Uterus (tissue), 3 donors: ENCODE measurements at regions not wholly inside any gene's neighbourhood (a gene's known extent, or its start where the extent isn't known, plus 50 kb on each side); places are given as distances from the start of the nearest gene placed in this dataset.
"Not testable (repeated sequence)": the region's sequence is repeated elsewhere in the genome, so short reads cannot be mapped to it uniquely, and the experiment has no call there.

ENCODE experiments used
- DNase-seq, 2 donors: peaks; one replicate each; pipeline ENCODE4 v3.0.0-alpha.2; 2019 to 2020
- H3K27ac ChIP-seq, 2 donors: fragments of 200-600 bp; sonication (generic); 1 replicate in 1 of 2; 2 replicates in 1 of 2; pipeline ENCODE4 v1.5.1; 2016 to 2018
- H3K27me3 ChIP-seq, 2 donors: fragments of 200-600 bp; sonication (generic); one replicate each; pipeline ENCODE4 v1.5.1; 2018 to 2019; ENCODE audit warnings: control low read depth in 1 of 2
- H3K36me3 ChIP-seq, 2 donors: fragments of 200-600 bp; sonication (generic); one replicate each; pipeline ENCODE4 v1.5.1; 2019; ENCODE audit warnings: control low read depth in 1 of 2
- H3K4me1 ChIP-seq, 2 donors: fragments of 200-600 bp; sonication (generic); one replicate each; pipeline ENCODE4 v1.5.1; 2018 to 2019; ENCODE audit warnings: control low read depth in 1 of 2
- H3K4me3 ChIP-seq, 2 donors: fragments of 200-600 bp; sonication (generic); 1 replicate in 1 of 2; 2 replicates in 1 of 2; pipeline ENCODE4 v1.5.1; 2018 to 2019; ENCODE audit warnings: mild to moderate bottlenecking in 1 of 2
- H3K9me3 ChIP-seq, 2 donors: fragments of 200-600 bp; sonication (generic); one replicate each; pipeline ENCODE4 v1.5.1; 2019; ENCODE audit warnings: control low read depth in 1 of 2
- CTCF ChIP-seq, 4 experiments: fragments of 200-600 bp in 2 of 4; fragments of 450-650 bp in 2 of 4; sonication (generic) in 2 of 4; IDR thresholded peaks; one replicate each; pipeline ENCODE4 v1.5.1; 2016 to 2019; ENCODE audit warnings: antibody characterized with exemption in 4 of 4, mild to moderate bottlenecking in 2 of 4, moderate library complexity in 1 of 4
- POLR2A ChIP-seq, 2 donors: fragments of 450-650 bp; IDR thresholded peaks; one replicate each; pipeline ENCODE4 v1.6.1; 2016; ENCODE audit warnings: antibody characterized with exemption in 2 of 2, mild to moderate bottlenecking in 1 of 2, moderate library complexity in 1 of 2
- intact Hi-C: fragments of 100-400 bp; cut with DNase I; formaldehyde crosslinking; loops from one replicate; pipeline ENCODE4 v1.15.1; 2023; ENCODE audit warnings: low total_unique reads
- donor health status: DM: yes; HTN: yes; CAD: no.

- no peaks in the 10 kb centered on the region for H3K27me3 ChIP-seq
- no peaks in the 10 kb centered on the region for H3K4me1 ChIP-seq
- no peak for TF ChIP-seq POLR2A (IDR thresholded peaks at IDR 0.05)
- no peak for TF ChIP-seq CTCF (IDR thresholded peaks at IDR 0.05)
- no peaks in the 10 kb centered on the region for H3K9me3 ChIP-seq
- H3K4me3 ChIP-seq = no peak overlapping the region
- H3K27ac ChIP-seq = no peak overlapping the region
- DNase-seq = no peak
- H3K36me3 ChIP-seq = no peaks in the 10 kb centered on the region
- intact Hi-C loops = no loop called here
Observed at GRCh38 chr9:29233193-29233592, 1659.9 kb upstream of the C9orf72 start.

GRCh38 chr9:29241320-29241719 is 1668.0 kb upstream of the C9orf72 start:
- H3K27me3 ChIP-seq = no peaks in the 10 kb centered on the region
- DNase-seq = no peak
- TF ChIP-seq POLR2A (IDR thresholded peaks at IDR 0.05) = no peak
- TF ChIP-seq CTCF (IDR thresholded peaks at IDR 0.05) = no peak
- H3K27ac ChIP-seq = no peak overlapping the region
- H3K36me3 ChIP-seq = no peaks in the 10 kb centered on the region
- H3K9me3 ChIP-seq = no peaks in the 10 kb centered on the region
- H3K4me3 ChIP-seq = no peak overlapping the region
- H3K4me1 ChIP-seq = no peaks in the 10 kb centered on the region
- intact Hi-C loops = no loop called here

- Histone ChIP-seq H3K27ac (no peak overlapping the region), H3K36me3 (no peaks in the 10 kb centered on the region), H3K27me3 (no peaks in the 10 kb centered on the region), H3K9me3 (no peaks in the 10 kb centered on the region), H3K4me1 (no peaks in the 10 kb centered on the region), H3K4me3 (no peak overlapping the region)
- TF ChIP-seq CTCF (IDR thresholded peaks at IDR 0.05) (no peak), POLR2A (IDR thresholded peaks at IDR 0.05) (no peak)
- DNase-seq = no peak
- intact Hi-C loops = no loop called here
Observed at GRCh38 chr9:29245351-29245750, 1672.1 kb upstream of the C9orf72 start.

- H3K4me3 ChIP-seq, H3K27ac ChIP-seq, H3K36me3 ChIP-seq, H3K27me3 ChIP-seq, intact Hi-C loops, DNase-seq, H3K4me1 ChIP-seq, H3K9me3 ChIP-seq: not testable (repeated sequence)
Observed at GRCh38 chr9:29270400-29270799, 1697.1 kb upstream of the C9orf72 start.

- intact Hi-C loops = no loop called here
- Histone ChIP-seq H3K4me1 (no peaks in the 10 kb centered on the region), H3K36me3 (no peaks in the 10 kb centered on the region), H3K27me3 (no peaks in the 10 kb centered on the region), H3K4me3 (no peak overlapping the region), H3K9me3 (no peaks in the 10 kb centered on the region), H3K27ac (no peak overlapping the region)
- no peak for DNase-seq
- no peak for TF ChIP-seq CTCF (IDR thresholded peaks at IDR 0.05)
- TF ChIP-seq POLR2A (IDR thresholded peaks at IDR 0.05) = no peak
Observed at GRCh38 chr9:29282121-29282520, 1708.8 kb upstream of the C9orf72 start.

GRCh38 chr9:29285818-29286217 is 1712.5 kb upstream of the C9orf72 start:
- H3K4me3 ChIP-seq = no peak overlapping the region
- no peak overlapping the region for H3K27ac ChIP-seq
- intact Hi-C loops = no loop called here
- TF ChIP-seq POLR2A (IDR thresholded peaks at IDR 0.05) = no peak
- TF ChIP-seq CTCF (IDR thresholded peaks at IDR 0.05) = no peak
- no peaks in the 10 kb centered on the region for H3K27me3 ChIP-seq
- no peaks in the 10 kb centered on the region for H3K9me3 ChIP-seq
- DNase-seq = no peak
- no peaks in the 10 kb centered on the region for H3K4me1 ChIP-seq
- H3K36me3 ChIP-seq = no peaks in the 10 kb centered on the region
